ENCODE measurements at regions not wholly inside any gene's neighbourhood (a gene's known extent, or its start where the extent isn't known, plus 50 kb on each side); places are given as distances from the start of the nearest gene placed in this dataset.

- Histone ChIP-seq H3K4me1 (ENCODE audit: insufficient read depth, low read length) (no peaks in the 10 kb centered on the region), H3K27me3 (ENCODE audit: insufficient read depth, low read length) (0 out of 2 replicates have a peak, but pooled peaks cover 5% of the 10 kb centered on the region), H3K36me3 (ENCODE audit: insufficient read depth, low read length) (no peaks in the 10 kb centered on the region), H3K9me3 (ENCODE audit: insufficient read depth, low read depth, low read length) (no peaks in the 10 kb centered on the region), H3K9ac (ENCODE audit: low read depth, low read length) (no peak overlapping the region), H3K27ac (ENCODE audit: low read depth, low read length) (no peak overlapping the region), H3K4me3 (ENCODE audit: low read length) (no peak overlapping the region)
- 88% methylated on average over 4 of the region's 4 CpGs for WGBS
Measured at GRCh38 chr1:20432341-20432740, 53.7 kb downstream of the CAMK2N1 start.

DNA sequence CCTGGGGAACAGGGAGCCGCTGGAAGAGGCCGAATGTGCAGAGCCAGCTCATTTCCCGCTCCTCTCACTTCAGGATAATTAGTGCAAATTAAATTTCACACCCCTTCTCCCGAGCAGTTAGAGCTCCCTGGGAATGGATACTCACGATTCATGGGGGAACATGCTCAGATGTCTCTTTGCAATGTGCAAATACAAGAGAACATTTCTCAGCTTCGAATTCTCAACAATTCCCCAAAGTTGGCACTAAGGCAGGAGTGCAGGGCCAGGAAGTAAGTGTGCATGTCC lies 54.9 kb downstream of the CAMK2N1 start:
- WGBS: 69% methylated on average over 6 of the region's 6 CpGs
- Histone ChIP-seq H3K9ac (ENCODE audit: low read depth, low read length) (no peak overlapping the region), H3K4me3 (ENCODE audit: low read length) (no peak overlapping the region), H3K4me1 (ENCODE audit: insufficient read depth, low read length) (no peaks in the 10 kb centered on the region; the same call in 1 of the 2 replicates), H3K27ac (ENCODE audit: low read depth, low read length) (no peak overlapping the region), H3K36me3 (ENCODE audit: insufficient read depth, low read length) (no peaks in the 10 kb centered on the region), H3K27me3 (ENCODE audit: insufficient read depth, low read length) (0 out of 2 replicates have a peak, but pooled peaks cover 5% of the 10 kb centered on the region), H3K9me3 (ENCODE audit: insufficient read depth, low read depth, low read length) (no peaks in the 10 kb centered on the region)

GRCh38 chr1:20430355-20431175 lies 55.4 kb downstream of the CAMK2N1 start:
- 0 out of 2 replicates have a peak, but pooled peaks cover 5% of the 10 kb centered on the region for H3K27me3 ChIP-seq (ENCODE audit: insufficient read depth, low read length)
- 32% methylated on average over 12 of the region's 12 CpGs for WGBS
- no peak overlapping the region for H3K27ac ChIP-seq (ENCODE audit: low read depth, low read length)
- peaks cover 4% of the 10 kb centered on the region; the same call in 1 of the 2 replicates for H3K9me3 ChIP-seq (ENCODE audit: insufficient read depth, low read depth, low read length)
- no peak overlapping the region for H3K4me3 ChIP-seq (ENCODE audit: low read length)
- H3K4me1 ChIP-seq (ENCODE audit: insufficient read depth, low read length): no peaks in the 10 kb centered on the region; the same call in 1 of the 2 replicates
- no peaks in the 10 kb centered on the region for H3K36me3 ChIP-seq (ENCODE audit: insufficient read depth, low read length)
- no peak overlapping the region for H3K9ac ChIP-seq (ENCODE audit: low read depth, low read length)

DNA sequence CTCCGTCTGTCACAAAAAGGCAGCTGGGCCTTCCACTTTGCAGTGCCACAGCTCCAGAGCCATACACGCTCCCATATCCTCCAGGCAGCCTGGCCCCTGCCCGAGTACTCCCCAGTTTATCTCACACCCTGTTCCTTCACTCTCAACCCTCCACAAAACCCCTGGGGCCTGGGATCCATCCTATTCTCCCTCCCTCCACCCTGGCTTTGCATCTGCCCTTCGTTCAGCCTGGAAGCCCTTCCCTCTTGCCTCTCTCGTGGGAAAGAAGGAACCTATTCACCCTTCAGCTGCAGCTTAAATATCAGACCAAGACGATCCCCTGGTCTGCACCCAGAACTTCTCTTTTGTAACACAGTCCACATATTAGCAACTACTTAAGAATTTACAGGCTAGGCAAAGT lies 56.7 kb downstream of the CAMK2N1 start:
- 78% methylated on average over 6 of the region's 6 CpGs for WGBS
- H3K27ac ChIP-seq (ENCODE audit: low read depth, low read length): no peak overlapping the region

GRCh38 chr1:20428841-20429240 lies 57.2 kb downstream of the CAMK2N1 start:
- Histone ChIP-seq H3K9me3 (ENCODE audit: insufficient read depth, low read depth, low read length) (peaks cover 17% of the 10 kb centered on the region), H3K9ac (ENCODE audit: low read depth, low read length) (no peak overlapping the region), H3K4me1 (ENCODE audit: insufficient read depth, low read length) (no peaks in the 10 kb centered on the region; the same call in 1 of the 2 replicates), H3K4me3 (ENCODE audit: low read length) (no peak overlapping the region), H3K27ac (ENCODE audit: low read depth, low read length) (no peak overlapping the region), H3K36me3 (ENCODE audit: insufficient read depth, low read length) (no peaks in the 10 kb centered on the region), H3K27me3 (ENCODE audit: insufficient read depth, low read length) (0 out of 2 replicates have a peak, but pooled peaks cover 5% of the 10 kb centered on the region)
- WGBS: 84% methylated on average over 6 of the region's 6 CpGs

More for the DNA sequence above, 56.7 kb downstream of the CAMK2N1 start:
- no peak overlapping the region for H3K9ac ChIP-seq (ENCODE audit: low read depth, low read length)
- peaks cover 15% of the 10 kb centered on the region for H3K9me3 ChIP-seq (ENCODE audit: insufficient read depth, low read depth, low read length)
- no peak overlapping the region for H3K4me3 ChIP-seq (ENCODE audit: low read length)
- no peaks in the 10 kb centered on the region for H3K36me3 ChIP-seq (ENCODE audit: insufficient read depth, low read length)
- H3K4me1 ChIP-seq (ENCODE audit: insufficient read depth, low read length): no peaks in the 10 kb centered on the region; the same call in 1 of the 2 replicates
- 0 out of 2 replicates have a peak, but pooled peaks cover 5% of the 10 kb centered on the region for H3K27me3 ChIP-seq (ENCODE audit: insufficient read depth, low read length)

- Histone ChIP-seq H3K27ac (ENCODE audit: low read depth, low read length) (no peak overlapping the region), H3K27me3 (ENCODE audit: insufficient read depth, low read length) (peaks cover 8% of the 10 kb centered on the region), H3K9ac (ENCODE audit: low read depth, low read length) (no peak overlapping the region), H3K4me3 (ENCODE audit: low read length) (no peak overlapping the region), H3K36me3 (ENCODE audit: insufficient read depth, low read length) (no peaks in the 10 kb centered on the region), H3K4me1 (ENCODE audit: insufficient read depth, low read length) (no peaks in the 10 kb centered on the region; the same call in 1 of the 2 replicates), H3K9me3 (ENCODE audit: insufficient read depth, low read depth, low read length) (peaks cover 29% of the 10 kb centered on the region)
- 54% methylated on average over 4 of the region's 4 CpGs for WGBS
Measured at GRCh38 chr1:20426923-20427322, 59.1 kb downstream of the CAMK2N1 start.

DNA sequence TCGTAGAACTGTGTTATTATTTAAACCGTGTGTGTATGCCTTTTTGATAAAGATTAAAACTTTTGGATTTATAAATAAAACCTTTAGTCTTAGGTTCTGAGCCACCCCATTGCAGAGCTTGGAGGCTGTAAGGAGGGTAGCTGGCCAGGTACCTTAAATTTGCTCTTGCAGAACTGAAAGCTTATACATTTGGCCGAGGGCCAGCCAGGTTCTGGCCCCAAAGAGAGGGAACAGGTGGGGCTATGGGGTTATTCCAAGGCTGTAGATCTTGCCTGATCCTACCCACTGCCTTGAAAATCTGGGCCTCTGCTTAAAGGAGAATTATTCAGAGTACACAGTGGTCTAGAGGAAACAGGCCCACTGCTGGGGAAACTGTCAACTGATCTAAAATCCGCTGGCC lies 59.6 kb downstream of the CAMK2N1 start:
- Histone ChIP-seq H3K4me1 (ENCODE audit: insufficient read depth, low read length) (no peaks in the 10 kb centered on the region; the same call in 1 of the 2 replicates), H3K27me3 (ENCODE audit: insufficient read depth, low read length) (peaks cover 13% of the 10 kb centered on the region), H3K9me3 (ENCODE audit: insufficient read depth, low read depth, low read length) (peaks cover 29% of the 10 kb centered on the region), H3K4me3 (ENCODE audit: low read length) (no peak overlapping the region), H3K27ac (ENCODE audit: low read depth, low read length) (no peak overlapping the region), H3K36me3 (ENCODE audit: insufficient read depth, low read length) (no peaks in the 10 kb centered on the region), H3K9ac (ENCODE audit: low read depth, low read length) (no peak overlapping the region)
- 89% methylated on average over 4 of the region's 4 CpGs for WGBS

GRCh38 chr1:20425622-20426021 lies 60.4 kb downstream of the CAMK2N1 start:
- Histone ChIP-seq H3K4me1 (ENCODE audit: insufficient read depth, low read length) (no peaks in the 10 kb centered on the region; the same call in 1 of the 2 replicates), H3K27ac (ENCODE audit: low read depth, low read length) (no peak overlapping the region), H3K36me3 (ENCODE audit: insufficient read depth, low read length) (no peaks in the 10 kb centered on the region), H3K27me3 (ENCODE audit: insufficient read depth, low read length) (peaks cover 19% of the 10 kb centered on the region), H3K4me3 (ENCODE audit: low read length) (no peak overlapping the region), H3K9me3 (ENCODE audit: insufficient read depth, low read depth, low read length) (peaks cover 29% of the 10 kb centered on the region), H3K9ac (ENCODE audit: low read depth, low read length) (no peak overlapping the region)
- 95% methylated on average over 1 of the region's 2 CpGs for WGBS

- H3K4me3 ChIP-seq (ENCODE audit: low read length): no peak overlapping the region
- H3K27me3 ChIP-seq (ENCODE audit: insufficient read depth, low read length): peaks cover 36% of the 10 kb centered on the region
- H3K9ac ChIP-seq (ENCODE audit: low read depth, low read length): no peak overlapping the region
- H3K4me1 ChIP-seq (ENCODE audit: insufficient read depth, low read length): no peaks in the 10 kb centered on the region; the same call in 1 of the 2 replicates
- WGBS: 83% methylated on average over 1 of the region's 3 CpGs
- H3K36me3 ChIP-seq (ENCODE audit: insufficient read depth, low read length): no peaks in the 10 kb centered on the region
- H3K9me3 ChIP-seq (ENCODE audit: insufficient read depth, low read depth, low read length): peaks cover 29% of the 10 kb centered on the region
- H3K27ac ChIP-seq (ENCODE audit: low read depth, low read length): no peak overlapping the region
Measured at GRCh38 chr1:20423169-20423795, 62.7 kb downstream of the CAMK2N1 start.

- peaks cover 29% of the 10 kb centered on the region for H3K9me3 ChIP-seq (ENCODE audit: insufficient read depth, low read depth, low read length)
- H3K4me3 ChIP-seq (ENCODE audit: low read length): no peak overlapping the region
- no peak overlapping the region for H3K27ac ChIP-seq (ENCODE audit: low read depth, low read length)
- H3K4me1 ChIP-seq (ENCODE audit: insufficient read depth, low read length): no peaks in the 10 kb centered on the region; the same call in 1 of the 2 replicates
- peaks cover 43% of the 10 kb centered on the region for H3K27me3 ChIP-seq (ENCODE audit: insufficient read depth, low read length)
- no peak overlapping the region for H3K9ac ChIP-seq (ENCODE audit: low read depth, low read length)
- H3K36me3 ChIP-seq (ENCODE audit: insufficient read depth, low read length): no peaks in the 10 kb centered on the region
- WGBS: 96% methylated on average over 2 of the region's 2 CpGs
Measured at GRCh38 chr1:20421441-20421840, 64.6 kb downstream of the CAMK2N1 start.

GRCh38 chr1:20417581-20417980 lies 68.4 kb downstream of the CAMK2N1 start:
- Histone ChIP-seq H3K9me3 (ENCODE audit: insufficient read depth, low read depth, low read length) (no peaks in the 10 kb centered on the region; the same call in 1 of the 2 replicates), H3K36me3 (ENCODE audit: insufficient read depth, low read length) (no peaks in the 10 kb centered on the region), H3K27me3 (ENCODE audit: insufficient read depth, low read length) (peaks cover 59% of the 10 kb centered on the region), H3K4me1 (ENCODE audit: insufficient read depth, low read length) (no peaks in the 10 kb centered on the region), H3K27ac (ENCODE audit: low read depth, low read length) (no peak overlapping the region), H3K4me3 (ENCODE audit: low read length) (no peak overlapping the region), H3K9ac (ENCODE audit: low read depth, low read length) (no peak overlapping the region)
- 91% methylated on average over 8 of the region's 8 CpGs for WGBS

All from HUES64 (cell line).